K562 (cell line): ENCODE measurements at regions not wholly inside any gene's neighbourhood (a gene's known extent, or its start where the extent isn't known, plus 50 kb on each side); places are given as distances from the start of the nearest gene placed in this dataset.

ENCODE experiments used
- CBX5 ChIP-seq: IDR thresholded peaks from 2 replicates; pipeline ENCODE4 v1.6.1; 2014; ENCODE audit warnings: low read depth, borderline replicate concordance
- ILK ChIP-seq: fragments of 450-650 bp; IDR thresholded peaks from 2 replicates; pipeline ENCODE4 v1.6.1; 2016; ENCODE audit warnings: missing genetic modification characterization, low read depth, mild to moderate bottlenecking, missing compliant biosample characterization, moderate library complexity, borderline replicate concordance
- KDM2B ChIP-seq: fragments of 250-450 bp; sonication (Bioruptor Pico); IDR thresholded peaks from 2 replicates; pipeline ENCODE4 v1.8.0; 2021; ENCODE audit warnings: mild to moderate bottlenecking, moderate library complexity
- NR1H2 ChIP-seq: sonication (generic); formaldehyde crosslinking; IDR thresholded peaks from 2 replicates; pipeline ENCODE4 v1.4.0; 2020; ENCODE audit warnings: mild to moderate bottlenecking, missing genetic modification reagents
- PHF21A ChIP-seq: fragments of 450-650 bp; IDR thresholded peaks from 2 replicates; pipeline ENCODE4 v1.6.1; 2017; ENCODE audit warnings: low read depth, borderline replicate concordance
- PKNOX1 ChIP-seq: fragments of 450-650 bp; IDR thresholded peaks from 2 replicates; pipeline ENCODE4 v1.6.1; 2016
- SAP30 ChIP-seq: fragments of 200-600 bp; sonication (generic); IDR thresholded peaks from 2 replicates; pipeline ENCODE4 v1.6.1; 2012; ENCODE audit warnings: borderline replicate concordance, low read depth, mild to moderate bottlenecking, moderate library complexity, low read length, control low read depth, inconsistent platforms; ENCODE audit not compliant: insufficient read depth, poor library complexity, severe bottlenecking
- SIN3B ChIP-seq: fragments of 450-650 bp; IDR thresholded peaks from 2 replicates; pipeline ENCODE4 v1.6.1; 2017; ENCODE audit warnings: low read depth, mild to moderate bottlenecking, moderate library complexity
- TRIM25 ChIP-seq: fragments of 450-650 bp; IDR thresholded peaks from 2 replicates; pipeline ENCODE4 v1.7.0; 2016; ENCODE audit warnings: borderline replicate concordance
- U2AF1 ChIP-seq: fragments of 200-400 bp; formaldehyde crosslinking; optimal IDR thresholded peaks from 2 replicates; pipeline ENCODE3; 2017; ENCODE audit warnings: mild to moderate bottlenecking, low read depth, low read length, moderate library complexity
- ZBED1 ChIP-seq: IDR thresholded peaks from 2 replicates; pipeline ENCODE4 v1.6.1; 2014
- ZBTB33 ChIP-seq: sonication (generic); formaldehyde crosslinking; IDR thresholded peaks from 2 replicates; pipeline ENCODE4 v1.8.1; 2023; ENCODE audit warnings: mild to moderate bottlenecking, missing genetic modification reagents
- ZFP1 ChIP-seq: fragments of 450-650 bp; formaldehyde crosslinking; IDR thresholded peaks from 2 replicates; pipeline ENCODE4 v1.4.0; 2020; ENCODE audit warnings: mild to moderate bottlenecking, mixed read lengths
- ZNF239 ChIP-seq: fragments of 250-450 bp; sonication (Bioruptor Pico); IDR thresholded peaks from 2 replicates; pipeline ENCODE4 v1.4.0; 2020; ENCODE audit warnings: mild to moderate bottlenecking
- ZNF830 ChIP-seq: fragments of 250-450 bp; sonication (Bioruptor Pico); IDR thresholded peaks from 2 replicates; pipeline ENCODE4 v1.5.0; 2021; ENCODE audit warnings: mild to moderate bottlenecking
- TF ChIP-seq, protein P1 (sequence below): sonication (generic); formaldehyde crosslinking; IDR thresholded peaks from 2 replicates; pipeline ENCODE4 v1.8.1; 2023; ENCODE audit warnings: mild to moderate bottlenecking, missing genetic modification reagents
- TF ChIP-seq, protein P2 (sequence below): fragments of 450-650 bp; IDR thresholded peaks from 2 replicates; pipeline ENCODE4 v1.6.1; 2018; ENCODE audit warnings: mild to moderate bottlenecking, low read depth; ENCODE audit not compliant: partially characterized antibody
- TF ChIP-seq, protein P3 (sequence below): fragments of 450-650 bp; IDR thresholded peaks from 2 replicates; pipeline ENCODE4 v1.6.1; 2014; ENCODE audit warnings: low read depth, mild to moderate bottlenecking, moderate library complexity, borderline replicate concordance

- TF ChIP-seq NR1H2 (0 out of 2 replicates have a peak, but pooled peaks have one; percentile 91), ZBTB33 (CRISPR knock-in tag) (no peak), ILK (tag) (peak; percentile 74; the same call in 1 of the 2 replicates), TRIM25 (no peak), ZNF239 (CRISPR knock-in tag) (peak; percentile 88), CBX5 (no peak), ZNF830 (CRISPR knock-in tag) (peak; percentile 80; the same call in 1 of the 2 replicates), SIN3B (no peak), U2AF1 (no peak), PKNOX1 (peak; percentile 78), KDM2B (peak; percentile 71), ZBED1 (no peak), ZFP1 (CRISPR knock-in tag) (no peak), PHF21A (no peak), SAP30 (no peak)
- TF ChIP-seq, protein P1, sequence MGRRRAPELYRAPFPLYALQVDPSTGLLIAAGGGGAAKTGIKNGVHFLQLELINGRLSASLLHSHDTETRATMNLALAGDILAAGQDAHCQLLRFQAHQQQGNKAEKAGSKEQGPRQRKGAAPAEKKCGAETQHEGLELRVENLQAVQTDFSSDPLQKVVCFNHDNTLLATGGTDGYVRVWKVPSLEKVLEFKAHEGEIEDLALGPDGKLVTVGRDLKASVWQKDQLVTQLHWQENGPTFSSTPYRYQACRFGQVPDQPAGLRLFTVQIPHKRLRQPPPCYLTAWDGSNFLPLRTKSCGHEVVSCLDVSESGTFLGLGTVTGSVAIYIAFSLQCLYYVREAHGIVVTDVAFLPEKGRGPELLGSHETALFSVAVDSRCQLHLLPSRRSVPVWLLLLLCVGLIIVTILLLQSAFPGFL (CRISPR knock-in tag) = 0 out of 2 replicates have a peak, but pooled peaks have one; percentile 10
- TF ChIP-seq, protein P2, sequence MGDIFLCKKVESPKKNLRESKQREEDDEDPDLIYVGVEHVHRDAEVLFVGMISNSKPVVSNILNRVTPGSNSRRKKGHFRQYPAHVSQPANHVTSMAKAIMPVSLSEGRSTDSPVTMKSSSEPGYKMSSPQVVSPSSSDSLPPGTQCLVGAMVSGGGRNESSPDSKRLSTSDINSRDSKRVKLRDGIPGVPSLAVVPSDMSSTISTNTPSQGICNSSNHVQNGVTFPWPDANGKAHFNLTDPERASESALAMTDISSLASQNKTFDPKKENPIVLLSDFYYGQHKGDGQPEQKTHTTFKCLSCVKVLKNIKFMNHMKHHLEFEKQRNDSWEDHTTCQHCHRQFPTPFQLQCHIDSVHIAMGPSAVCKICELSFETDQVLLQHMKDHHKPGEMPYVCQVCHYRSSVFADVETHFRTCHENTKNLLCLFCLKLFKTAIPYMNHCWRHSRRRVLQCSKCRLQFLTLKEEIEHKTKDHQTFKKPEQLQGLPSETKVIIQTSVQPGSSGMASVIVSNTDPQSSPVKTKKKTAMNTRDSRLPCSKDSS = no peak
- TF ChIP-seq, protein P3, sequence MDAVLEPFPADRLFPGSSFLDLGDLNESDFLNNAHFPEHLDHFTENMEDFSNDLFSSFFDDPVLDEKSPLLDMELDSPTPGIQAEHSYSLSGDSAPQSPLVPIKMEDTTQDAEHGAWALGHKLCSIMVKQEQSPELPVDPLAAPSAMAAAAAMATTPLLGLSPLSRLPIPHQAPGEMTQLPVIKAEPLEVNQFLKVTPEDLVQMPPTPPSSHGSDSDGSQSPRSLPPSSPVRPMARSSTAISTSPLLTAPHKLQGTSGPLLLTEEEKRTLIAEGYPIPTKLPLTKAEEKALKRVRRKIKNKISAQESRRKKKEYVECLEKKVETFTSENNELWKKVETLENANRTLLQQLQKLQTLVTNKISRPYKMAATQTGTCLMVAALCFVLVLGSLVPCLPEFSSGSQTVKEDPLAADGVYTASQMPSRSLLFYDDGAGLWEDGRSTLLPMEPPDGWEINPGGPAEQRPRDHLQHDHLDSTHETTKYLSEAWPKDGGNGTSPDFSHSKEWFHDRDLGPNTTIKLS = peak; percentile 70; the same call in 1 of the 2 replicates
These were observed 90.1 kb upstream of the PIK3CG start (continued) for GRCh38 chr7:106774768-106775551.
